GM23338 (cell line): ENCODE measurements at regions not wholly inside any gene's neighbourhood (a gene's known extent, or its start where the extent isn't known, plus 50 kb on each side); places are given as distances from the start of the nearest gene placed in this dataset.

Experiments used
- ATAC-seq: fragments of 200-7000 bp; cut with Tn5 transposase; 3 replicates; pipeline ENCODE4 v1.9.1; 2020
- DNase-seq: peaks from one replicate; pipeline ENCODE4 v3.0.0-alpha.2; 2015; ENCODE audit warnings: low spot score
- H2AFZ ChIP-seq: fragments of 200-600 bp; sonication (generic); 2 replicates; pipeline ENCODE4 v1.8.0; 2016; ENCODE audit warnings: antibody characterized with exemption, mild to moderate bottlenecking, moderate library complexity
- H3F3A ChIP-seq: fragments of 200-600 bp; sonication (generic); replicated peaks from 2 replicates; pipeline ENCODE4 v1.8.0; 2017; ENCODE audit warnings: antibody characterized with exemption, mixed run types, low read depth
- H3K27ac ChIP-seq: fragments of 200-600 bp; sonication (generic); 2 replicates; pipeline ENCODE4 v1.6.1; 2016; ENCODE audit warnings: low read depth
- H3K27me3 ChIP-seq: fragments of 200-600 bp; sonication (generic); 2 replicates; pipeline ENCODE4 v1.8.0; 2016; ENCODE audit warnings: mild to moderate bottlenecking, mixed run types, moderate library complexity; ENCODE audit not compliant: insufficient read depth
- H3K36me3 ChIP-seq: fragments of 200-600 bp; sonication (generic); 2 replicates; pipeline ENCODE4 v1.8.0; 2016; ENCODE audit warnings: mild to moderate bottlenecking; ENCODE audit not compliant: insufficient read depth
- H3K4me1 ChIP-seq: fragments of 200-600 bp; sonication (generic); 2 replicates; pipeline ENCODE4 v1.8.0; 2016; ENCODE audit warnings: mild to moderate bottlenecking, moderate library complexity; ENCODE audit not compliant: insufficient read depth
- H3K4me2 ChIP-seq: fragments of 200-600 bp; sonication (generic); 2 replicates; pipeline ENCODE4 v1.7.1; 2017; ENCODE audit warnings: mixed run types
- H3K4me3 ChIP-seq: fragments of 200-600 bp; sonication (generic); 2 replicates; pipeline ENCODE4 v1.6.1; 2016; ENCODE audit warnings: mixed run types
- H3K79me2 ChIP-seq: fragments of 200-600 bp; sonication (generic); replicated peaks from 2 replicates; pipeline ENCODE4 v1.8.0; 2017; ENCODE audit warnings: mild to moderate bottlenecking; ENCODE audit not compliant: insufficient read depth
- H3K9me2 ChIP-seq: fragments of 200-600 bp; sonication (generic); 2 replicates; pipeline ENCODE4 v1.8.0; 2017; ENCODE audit not compliant: insufficient read depth
- H4K20me1 ChIP-seq: fragments of 200-600 bp; sonication (generic); replicated peaks from 2 replicates; pipeline ENCODE4 v1.8.0; 2017; ENCODE audit warnings: mild to moderate bottlenecking; ENCODE audit not compliant: insufficient read depth
- H3K27ac Mint-ChIP-seq: 2 replicates; pipeline ENCODE4 v1.8.0; 2020; ENCODE audit warnings: inconsistent platforms, mild to moderate bottlenecking, moderate library complexity, mixed read lengths
- H3K27me3 Mint-ChIP-seq: 3 replicates; pipeline ENCODE4 v1.8.0; 2022; ENCODE audit warnings: low read depth, mild to moderate bottlenecking, moderate library complexity, mixed read lengths, inconsistent platforms; ENCODE audit not compliant: insufficient read depth, poor library complexity
- H3K36me3 Mint-ChIP-seq: 3 replicates; pipeline ENCODE4 v1.8.0; 2021; ENCODE audit warnings: low read depth, mild to moderate bottlenecking, inconsistent platforms, moderate library complexity, mixed read lengths
- H3K4me1 Mint-ChIP-seq: 3 replicates; pipeline ENCODE4 v1.8.0; 2020; ENCODE audit warnings: mild to moderate bottlenecking, inconsistent platforms, mixed read lengths
- H3K4me3 Mint-ChIP-seq: 3 replicates; pipeline ENCODE4 v1.8.0; 2021; ENCODE audit warnings: moderate library complexity, mild to moderate bottlenecking, inconsistent platforms, mixed read lengths
- H3K9me3 Mint-ChIP-seq: 3 replicates; pipeline ENCODE4 v1.8.0; 2020; ENCODE audit warnings: moderate library complexity, mild to moderate bottlenecking, inconsistent platforms, mixed read lengths
- CREB1 ChIP-seq: fragments of 250-450 bp; sonication (Bioruptor Pico); IDR thresholded peaks from 2 replicates; pipeline ENCODE4 v1.5.0; 2020; ENCODE audit warnings: low read depth, mild to moderate bottlenecking, moderate library complexity
- EZH2 ChIP-seq: fragments of 200-600 bp; sonication (generic); IDR thresholded peaks from one replicate; pipeline ENCODE4 v1.8.0; 2017; ENCODE audit warnings: antibody characterized with exemption, mild to moderate bottlenecking, low read depth; ENCODE audit not compliant: unreplicated experiment
- EZH2phosphoT487 ChIP-seq: fragments of 200-600 bp; sonication (generic); IDR thresholded peaks from one replicate; pipeline ENCODE4 v1.8.1; 2018; ENCODE audit warnings: antibody characterized with exemption; ENCODE audit not compliant: unreplicated experiment
- JUNB ChIP-seq: IDR thresholded peaks from one replicate; pipeline ENCODE4 v1.6.1; 2016; ENCODE audit warnings: antibody characterized with exemption; ENCODE audit not compliant: unreplicated experiment
- NANOG ChIP-seq: IDR thresholded peaks from 2 replicates; pipeline ENCODE4 v1.6.1; 2016; ENCODE audit warnings: antibody characterized with exemption, borderline replicate concordance
- POLR2AphosphoS5 ChIP-seq: IDR thresholded peaks from 2 replicates; pipeline ENCODE4 v1.6.1; 2016; ENCODE audit warnings: antibody characterized with exemption, low read depth
- REST ChIP-seq: IDR thresholded peaks from one replicate; pipeline ENCODE4 v1.6.1; 2018; ENCODE audit warnings: antibody characterized with exemption; ENCODE audit not compliant: unreplicated experiment
- STAT1 ChIP-seq: IDR thresholded peaks from one replicate; pipeline ENCODE4 v1.6.1; 2016; ENCODE audit warnings: antibody characterized with exemption; ENCODE audit not compliant: unreplicated experiment
- ZNF114 ChIP-seq: fragments of 250-450 bp; sonication (Bioruptor Pico); IDR thresholded peaks from 2 replicates; pipeline ENCODE4 v1.5.0; 2020; ENCODE audit warnings: mild to moderate bottlenecking, moderate library complexity
- ZNF331 ChIP-seq: fragments of 250-450 bp; sonication (Bioruptor Pico); IDR thresholded peaks from 2 replicates; pipeline ENCODE4 v1.5.0; 2020; ENCODE audit warnings: low read depth, mild to moderate bottlenecking, moderate library complexity
- TF ChIP-seq, protein P1 (sequence below), 2 experiments: fragments of 200-600 bp in 1 of 2; sonication (generic) in 1 of 2; conservative IDR thresholded peaks; 2 replicates each; pipeline versions ENCODE4 v1.5.1 to v1.6.1; 2016 to 2017; ENCODE audit warnings: antibody characterized with exemption in 2 of 2, low read depth in 2 of 2, mild to moderate bottlenecking in 2 of 2, moderate library complexity in 1 of 2
- TF ChIP-seq, protein P2 (sequence below): IDR thresholded peaks from 2 replicates; pipeline ENCODE4 v1.6.1; 2016; ENCODE audit warnings: antibody characterized with exemption

- no peak overlapping the region for H3K27ac ChIP-seq
- no peak overlapping the region for H2AFZ ChIP-seq
- H3K4me2 ChIP-seq = no peak overlapping the region
- no peaks in the 10 kb centered on the region for H3K4me1 ChIP-seq
- no peak overlapping the region for H3K4me3 Mint-ChIP-seq
- TF ChIP-seq, protein P1, sequence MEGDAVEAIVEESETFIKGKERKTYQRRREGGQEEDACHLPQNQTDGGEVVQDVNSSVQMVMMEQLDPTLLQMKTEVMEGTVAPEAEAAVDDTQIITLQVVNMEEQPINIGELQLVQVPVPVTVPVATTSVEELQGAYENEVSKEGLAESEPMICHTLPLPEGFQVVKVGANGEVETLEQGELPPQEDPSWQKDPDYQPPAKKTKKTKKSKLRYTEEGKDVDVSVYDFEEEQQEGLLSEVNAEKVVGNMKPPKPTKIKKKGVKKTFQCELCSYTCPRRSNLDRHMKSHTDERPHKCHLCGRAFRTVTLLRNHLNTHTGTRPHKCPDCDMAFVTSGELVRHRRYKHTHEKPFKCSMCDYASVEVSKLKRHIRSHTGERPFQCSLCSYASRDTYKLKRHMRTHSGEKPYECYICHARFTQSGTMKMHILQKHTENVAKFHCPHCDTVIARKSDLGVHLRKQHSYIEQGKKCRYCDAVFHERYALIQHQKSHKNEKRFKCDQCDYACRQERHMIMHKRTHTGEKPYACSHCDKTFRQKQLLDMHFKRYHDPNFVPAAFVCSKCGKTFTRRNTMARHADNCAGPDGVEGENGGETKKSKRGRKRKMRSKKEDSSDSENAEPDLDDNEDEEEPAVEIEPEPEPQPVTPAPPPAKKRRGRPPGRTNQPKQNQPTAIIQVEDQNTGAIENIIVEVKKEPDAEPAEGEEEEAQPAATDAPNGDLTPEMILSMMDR (conservative IDR thresholded peaks at IDR 0.05; ENCODE audit: low read depth in 2 of 2) = no peak
- TF ChIP-seq ZNF114 (CRISPR knock-in tag) = no peak
- no peak for TF ChIP-seq POLR2AphosphoS5
- no peak for TF ChIP-seq NANOG
- TF ChIP-seq, protein P2, sequence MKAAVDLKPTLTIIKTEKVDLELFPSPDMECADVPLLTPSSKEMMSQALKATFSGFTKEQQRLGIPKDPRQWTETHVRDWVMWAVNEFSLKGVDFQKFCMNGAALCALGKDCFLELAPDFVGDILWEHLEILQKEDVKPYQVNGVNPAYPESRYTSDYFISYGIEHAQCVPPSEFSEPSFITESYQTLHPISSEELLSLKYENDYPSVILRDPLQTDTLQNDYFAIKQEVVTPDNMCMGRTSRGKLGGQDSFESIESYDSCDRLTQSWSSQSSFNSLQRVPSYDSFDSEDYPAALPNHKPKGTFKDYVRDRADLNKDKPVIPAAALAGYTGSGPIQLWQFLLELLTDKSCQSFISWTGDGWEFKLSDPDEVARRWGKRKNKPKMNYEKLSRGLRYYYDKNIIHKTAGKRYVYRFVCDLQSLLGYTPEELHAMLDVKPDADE = no peak
- TF ChIP-seq STAT1 = no peak
- no peak for TF ChIP-seq REST
- TF ChIP-seq CREB1 (CRISPR knock-in tag) = no peak
- TF ChIP-seq JUNB = no peak
- no peak for TF ChIP-seq EZH2phosphoT487
- no peak for TF ChIP-seq ZNF331 (CRISPR knock-in tag)
- no peak for TF ChIP-seq EZH2
- H3F3A ChIP-seq = no peaks in the 10 kb centered on the region
- no peak for ATAC-seq
- no peaks in the 10 kb centered on the region for H3K79me2 ChIP-seq
- H4K20me1 ChIP-seq = no peaks in the 10 kb centered on the region
- H3K27me3 ChIP-seq = no peaks in the 10 kb centered on the region
- no peaks in the 10 kb centered on the region; the same call in 2 of the 3 replicates for H3K36me3 Mint-ChIP-seq
- no peak overlapping the region for H3K27ac Mint-ChIP-seq
- H3K4me3 ChIP-seq = no peak overlapping the region
- H3K9me2 ChIP-seq = no peaks in the 10 kb centered on the region
- H3K27me3 Mint-ChIP-seq = no peaks in the 10 kb centered on the region
- H3K36me3 ChIP-seq = no peaks in the 10 kb centered on the region
- H3K4me1 Mint-ChIP-seq = no peaks in the 10 kb centered on the region
- peaks cover 56% of the 10 kb centered on the region for H3K9me3 Mint-ChIP-seq
- no peak for DNase-seq
Observed at GRCh38 chrY:21288908-21289307, 222.2 kb upstream of the RBMY1B start.
